ENCODE measurements at regions not wholly inside any gene's neighbourhood (a gene's known extent, or its start where the extent isn't known, plus 50 kb on each side); places are given as distances from the start of the nearest gene placed in this dataset.

GRCh38 chr5:136613230-136613629 is 247.9 kb upstream of the TRPC7 start (continued):
- no peak for TF ChIP-seq CHD7 (IDR thresholded peaks at IDR 0.05; ENCODE audit: insufficient replicate concordance, low read length)
- TF ChIP-seq BRCA1 (IDR thresholded peaks at IDR 0.05; ENCODE audit: low read depth, low read length) = no peak
- no peak for TF ChIP-seq KDM1A (IDR thresholded peaks at IDR 0.05; ENCODE audit: borderline replicate concordance, low read length)
- no peak for TF ChIP-seq SP4 (IDR thresholded peaks at IDR 0.05; ENCODE audit: low read length)
- TF ChIP-seq RFX5 (IDR thresholded peaks at IDR 0.05; ENCODE audit: borderline replicate concordance, low read depth, low read length) = no peak
- no peak for TF ChIP-seq TAF1 (IDR thresholded peaks at IDR 0.05; ENCODE audit: low read depth, low read length)
- TF ChIP-seq FOSL1 (IDR thresholded peaks at IDR 0.05; ENCODE audit: insufficient read depth, low read depth, low read length) = no peak
- TF ChIP-seq RXRA (IDR thresholded peaks at IDR 0.05; ENCODE audit: insufficient read depth, low read depth, low read length) = no peak
- TF ChIP-seq GABPA (IDR thresholded peaks at IDR 0.05; ENCODE audit: borderline replicate concordance, insufficient read depth, low read length) = no peak
- no peak for TF ChIP-seq SIN3A (conservative IDR thresholded peaks at IDR 0.05 in 1 of 2, IDR thresholded peaks at IDR 0.05 in 1 of 2; ENCODE audit: low read depth in 1 of 2, low read length in 2 of 2)
- no peak for TF ChIP-seq BACH1 (IDR thresholded peaks at IDR 0.05; ENCODE audit: low read length)

Measured in H1 (cell line).